GM18499 (cell line): ENCODE measurements at regions not wholly inside any gene's neighbourhood (a gene's known extent, or its start where the extent isn't known, plus 50 kb on each side); places are given as distances from the start of the nearest gene placed in this dataset.

Experiments used
- ATAC-seq: cut with Tn5 transposase; IDR thresholded peaks from one replicate; pipeline ENCODE4 v1.9.1; 2021; ENCODE audit warnings: moderate number of reproducible peaks; ENCODE audit not compliant: insufficient read depth, unreplicated experiment

DNA sequence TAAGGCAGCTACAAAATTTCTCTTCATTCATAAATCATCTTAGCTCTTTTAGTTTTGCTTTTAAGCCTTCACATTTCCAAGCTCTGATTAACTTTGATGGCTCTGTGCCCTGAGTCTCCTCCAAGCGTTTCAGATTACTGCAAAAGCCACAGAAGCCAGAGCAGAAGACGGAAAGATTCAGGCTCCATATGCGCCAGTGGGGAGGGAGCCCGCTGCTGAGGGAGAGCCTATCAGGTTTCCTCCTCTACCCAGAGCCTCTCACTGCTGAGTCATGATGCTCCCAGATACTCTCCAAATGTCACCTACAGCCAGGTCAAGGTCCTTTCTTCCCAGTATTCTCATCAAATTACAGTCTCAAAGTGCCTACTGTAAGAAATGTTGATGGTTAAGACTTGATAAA, 193.6 kb downstream of the RAP2A start:
- no peak for ATAC-seq

DNA sequence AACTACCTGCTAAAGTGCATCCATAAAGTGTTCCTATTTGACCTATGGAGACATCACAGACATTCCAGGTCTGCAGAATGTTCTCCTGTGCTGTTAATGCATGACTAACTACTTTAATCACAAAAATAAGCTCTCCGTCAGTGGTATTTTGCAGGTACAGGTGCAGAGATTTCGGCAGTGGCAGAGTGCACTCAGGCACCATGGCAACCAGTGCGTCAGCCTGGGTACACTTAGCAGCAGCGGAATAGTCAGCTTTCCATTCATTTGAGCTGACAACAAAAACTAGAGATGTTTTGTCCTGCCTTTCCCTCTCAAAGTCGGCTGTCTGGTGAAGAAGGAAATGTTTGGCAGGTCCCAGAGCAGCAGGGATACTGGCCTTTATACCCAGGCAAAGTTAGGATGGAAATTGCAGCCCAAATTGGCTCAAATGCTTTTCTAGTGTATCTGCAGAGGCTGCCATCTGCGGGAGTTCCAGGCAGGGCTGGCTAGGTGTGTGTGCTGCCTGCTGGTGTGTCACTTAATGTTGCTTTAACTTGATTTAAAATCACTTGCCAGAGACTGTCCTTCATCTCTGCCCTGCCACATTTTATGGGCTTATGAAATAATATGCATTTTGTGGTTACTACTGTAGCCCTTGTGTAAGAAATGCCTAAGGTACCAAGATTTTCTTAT, 195.8 kb downstream of the RAP2A start:
- no peak for ATAC-seq

- no peak for ATAC-seq
Observed at GRCh38 chr13:97630725-97631124, 196.8 kb downstream of the RAP2A start.

DNA sequence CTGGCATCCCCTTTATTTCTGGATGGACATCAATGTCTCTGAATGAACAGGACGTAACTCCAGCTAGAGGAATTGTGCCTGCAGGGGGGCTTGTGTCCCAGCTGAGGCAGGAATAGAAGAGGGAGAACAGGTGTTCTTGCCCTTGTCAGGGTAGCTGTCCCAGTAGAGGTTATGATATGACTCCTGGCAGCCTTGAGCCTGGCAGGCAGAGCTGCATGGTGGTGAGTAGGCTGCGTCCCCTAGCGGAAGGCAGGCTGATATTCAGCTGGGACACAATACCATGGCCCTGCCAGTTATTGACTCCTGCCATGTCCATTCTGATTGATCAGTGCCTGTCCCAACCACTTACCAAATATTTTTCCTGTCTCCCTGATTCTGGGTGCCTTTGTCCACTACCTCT, 197.2 kb downstream of the RAP2A start:
- peak; percentile 83 for ATAC-seq

DNA sequence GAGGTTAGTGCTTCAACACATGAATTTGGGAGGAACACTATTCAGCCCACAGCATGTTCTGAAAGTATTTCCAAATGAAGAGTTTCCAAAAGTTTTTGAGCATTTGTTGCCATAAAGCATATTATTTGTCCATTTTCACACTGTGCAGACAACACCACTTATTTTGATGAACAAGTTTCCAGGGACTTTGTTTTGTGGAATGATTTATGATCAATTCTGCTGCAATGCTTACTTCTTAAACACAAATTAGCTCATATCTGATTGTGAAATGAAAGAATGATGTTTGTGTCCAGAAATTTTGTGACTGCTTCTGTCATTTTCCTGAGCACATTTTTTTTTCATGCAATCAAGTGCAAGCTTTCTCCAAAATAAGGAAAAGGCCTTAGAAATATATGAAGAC, 205.3 kb downstream of the RAP2A start:
- ATAC-seq, result no peak

DNA sequence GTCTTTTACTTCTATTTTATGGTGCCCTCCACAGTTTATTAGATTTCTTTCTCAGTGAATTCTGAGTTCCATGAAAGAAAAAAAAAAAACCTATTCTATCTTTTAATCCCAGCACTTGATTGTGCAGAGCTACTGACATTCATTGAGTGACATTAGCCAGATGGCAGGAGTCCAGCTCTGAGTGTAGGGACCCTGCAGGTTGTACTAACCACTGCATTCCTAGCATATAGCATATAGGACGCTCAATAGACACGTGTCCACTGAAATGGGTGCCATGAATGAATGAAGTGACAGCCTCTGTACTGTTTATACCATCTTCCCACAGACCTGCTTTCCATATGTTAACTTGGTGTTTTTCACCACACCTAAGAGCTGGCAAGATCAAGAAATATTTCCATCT, 206.3 kb downstream of the RAP2A start:
- ATAC-seq, result no peak

GRCh38 chr13:97648171-97648880, 214.4 kb downstream of the RAP2A start:
- no peak for ATAC-seq

DNA sequence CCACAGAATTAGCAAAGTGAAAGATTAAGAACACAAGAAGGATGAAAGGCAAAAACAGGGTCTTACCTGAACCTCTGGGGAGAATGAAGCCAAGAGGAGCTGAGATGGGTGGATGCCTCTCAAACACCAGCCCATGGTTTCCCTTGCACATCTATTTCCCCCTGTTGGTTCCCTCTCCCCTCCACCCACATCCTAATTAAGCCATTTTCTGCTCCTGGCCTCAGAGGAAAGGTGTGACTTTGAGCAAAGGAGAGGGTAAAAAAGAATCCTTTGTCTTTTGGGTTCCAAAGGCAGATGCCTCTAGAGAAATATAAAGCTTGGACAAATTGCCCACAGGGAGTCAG, 214.9 kb downstream of the RAP2A start:
- ATAC-seq, result no peak

DNA sequence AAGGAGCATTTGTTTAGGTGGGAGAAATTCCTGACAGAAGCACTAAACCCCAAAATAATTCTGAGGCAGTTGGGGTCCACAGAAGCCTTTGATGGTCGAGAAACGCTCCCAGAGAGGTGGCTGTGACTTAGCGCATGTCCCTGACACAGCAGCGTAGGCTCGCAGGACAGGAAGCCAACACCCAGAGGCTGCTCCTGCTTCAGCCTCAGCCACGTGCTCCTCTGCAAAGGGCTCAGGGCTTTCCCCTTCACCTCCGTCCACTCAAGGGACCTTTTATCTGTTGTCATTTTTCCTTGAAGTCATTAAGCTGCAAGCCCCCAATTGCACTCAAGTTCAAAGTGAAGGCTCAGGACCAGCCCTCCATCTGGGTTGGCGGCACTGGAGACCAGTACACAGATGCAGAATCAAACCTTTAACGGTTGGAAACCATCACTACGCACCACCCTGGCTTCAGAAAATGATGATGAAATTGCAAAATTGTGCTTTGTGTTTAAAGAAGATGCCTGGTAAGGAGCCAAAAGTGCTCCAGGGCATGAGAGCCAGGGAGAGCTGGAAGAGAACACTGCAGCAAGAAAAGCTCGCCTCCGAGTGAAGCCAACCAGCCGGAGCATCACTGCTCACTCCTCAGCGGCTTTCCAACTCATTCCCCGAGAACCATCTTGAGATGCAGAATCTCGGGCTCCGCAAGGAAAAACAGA, 219.6 kb downstream of the RAP2A start:
- no peak for ATAC-seq

GRCh38 chr13:97654236-97654635, 220.3 kb downstream of the RAP2A start:
- ATAC-seq, result no peak

DNA sequence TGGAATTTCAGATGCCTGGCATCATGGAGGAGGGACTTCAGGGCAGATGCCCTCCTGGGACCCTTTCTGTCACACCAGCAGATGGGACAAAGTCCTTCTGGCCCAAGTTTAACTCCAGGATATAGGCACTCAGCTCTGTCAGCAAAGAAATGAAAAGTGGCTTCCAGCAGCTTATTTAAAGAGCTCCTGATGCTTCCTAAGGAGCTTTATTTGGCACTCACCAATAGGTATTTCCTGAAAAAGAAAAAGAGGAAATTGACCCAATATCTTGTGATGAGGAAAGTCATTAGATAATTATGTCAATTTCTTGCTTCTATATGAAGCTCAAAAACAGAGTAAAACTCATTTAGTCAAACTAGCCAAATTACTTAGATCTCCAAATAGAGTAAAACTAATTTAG, 224.6 kb downstream of the RAP2A start:
- ATAC-seq, result no peak

DNA sequence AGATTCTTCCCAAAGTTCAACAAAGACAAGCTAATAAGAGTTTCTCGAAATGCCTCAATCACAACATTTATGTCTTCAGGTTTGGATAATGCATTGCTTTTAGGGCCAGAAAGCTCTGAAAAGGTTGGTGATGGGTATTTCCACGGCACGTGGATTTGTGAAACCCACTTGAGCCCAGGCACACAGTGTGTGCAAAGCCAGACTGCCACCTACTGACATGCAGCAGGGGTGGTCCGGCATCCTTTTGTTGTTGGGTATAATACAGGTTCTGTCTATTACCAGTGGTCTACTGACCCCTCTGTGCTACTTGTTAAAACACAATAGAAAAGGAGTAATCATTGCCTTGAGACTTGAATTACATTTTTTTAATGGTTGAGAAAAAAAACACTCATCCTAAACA, 225.6 kb downstream of the RAP2A start:
- no peak for ATAC-seq

GRCh38 chr13:97660594-97661260, 226.8 kb downstream of the RAP2A start:
- no peak for ATAC-seq

- ATAC-seq, result no peak
Observed at GRCh38 chr13:97686594-97686993, 252.6 kb downstream of the RAP2A start.

- ATAC-seq, result no peak
Observed at GRCh38 chr13:97692628-97693027, 258.7 kb downstream of the RAP2A start.

DNA sequence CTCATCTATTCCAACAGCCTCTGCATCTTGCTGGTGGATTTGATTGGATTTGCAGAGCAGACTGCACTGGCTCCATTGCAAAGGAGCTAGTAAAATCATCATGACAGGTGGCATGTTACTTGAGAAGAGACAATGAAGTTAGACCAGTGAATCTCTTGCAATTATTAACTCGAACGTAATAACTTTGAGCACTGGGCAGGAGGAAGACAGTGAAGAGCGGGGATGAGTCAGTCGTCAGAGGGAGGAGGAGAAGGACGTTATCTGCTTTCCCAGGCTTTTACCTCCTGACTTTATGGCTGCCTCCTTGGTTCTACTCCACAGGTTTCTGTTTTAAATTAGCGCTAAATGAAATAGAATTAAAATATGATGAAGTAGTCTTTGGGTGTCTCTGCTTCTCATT, 257.8 kb upstream of the IPO5 start:
- no peak for ATAC-seq

DNA sequence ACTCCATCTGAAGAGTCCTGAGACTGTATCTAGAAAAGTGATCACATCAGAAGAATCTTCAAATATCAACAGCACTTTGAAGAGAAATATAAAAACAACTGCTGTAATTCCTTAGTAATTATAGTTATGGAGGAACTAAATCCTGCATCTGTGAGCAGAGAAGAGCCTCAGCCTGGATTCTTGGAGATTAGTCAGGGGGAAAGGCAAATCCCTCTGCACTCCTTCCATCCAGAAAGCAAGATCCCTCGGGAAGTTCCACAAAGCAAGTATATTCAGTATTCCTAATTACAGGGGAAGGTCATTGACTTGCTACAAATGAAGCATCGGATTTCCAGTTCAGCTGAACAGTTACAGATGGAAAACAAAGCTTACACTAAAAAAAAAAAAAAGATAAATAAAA, 256.6 kb upstream of the IPO5 start:
- no peak for ATAC-seq

DNA sequence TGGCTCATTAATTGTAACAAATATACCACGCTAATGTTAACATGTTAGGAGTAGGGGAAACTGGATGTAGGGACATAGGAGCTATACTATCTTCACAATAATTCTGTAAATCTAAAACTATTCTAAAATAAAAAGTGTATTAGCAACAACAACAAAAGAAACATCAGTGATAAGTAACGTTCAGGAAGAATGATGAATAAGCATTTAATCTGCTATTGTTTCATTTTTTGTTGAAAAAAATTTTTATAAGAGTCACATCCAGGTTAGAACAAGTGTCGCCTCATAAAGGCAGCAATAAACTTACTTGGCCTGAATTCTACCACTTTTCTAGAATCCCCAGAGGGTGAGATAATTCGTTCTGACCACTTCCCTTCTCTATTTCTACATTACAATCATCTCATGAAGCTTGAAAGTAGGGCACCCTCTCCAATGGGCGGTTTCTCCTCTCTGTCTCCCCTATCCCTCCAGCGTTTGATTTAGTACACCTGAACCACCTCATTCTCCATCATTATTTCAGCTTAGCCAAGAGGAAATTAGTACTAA, 253.1 kb upstream of the IPO5 start:
- no peak for ATAC-seq

- ATAC-seq, result no peak
Observed at GRCh38 chr13:97702614-97703013, 250.9 kb upstream of the IPO5 start.

- ATAC-seq, result no peak
Observed at GRCh38 chr13:97710797-97711196, 242.7 kb upstream of the IPO5 start.

- ATAC-seq, result no peak
Observed at GRCh38 chr13:97712770-97713169, 240.7 kb upstream of the IPO5 start.
